BJ (cell line): ENCODE measurements at regions not wholly inside any gene's neighbourhood (a gene's known extent, or its start where the extent isn't known, plus 50 kb on each side); places are given as distances from the start of the nearest gene placed in this dataset.
"Not testable (repeated sequence)": the region's sequence is repeated elsewhere in the genome, so short reads cannot be mapped to it uniquely, and the experiment has no call there.

Experiments used
- CTCF ChIA-PET: fragments of 350-600 bp; formaldehyde crosslinking; extraction: SDS; loops from one replicate; lab custom pipeline; 2021; ENCODE audit warnings: antibody characterized with exemption, inconsistent platforms; lab: Yijun Ruan, JAX
- POLR2A ChIA-PET: fragments of 300-600 bp; sonication (Branson Sonifier 250); formaldehyde crosslinking; extraction: SDS; loops from one replicate; lab custom pipeline; 2021; ENCODE audit warnings: antibody characterized with exemption; lab: Charles Lee
- DNase-seq: peaks from one replicate; pipeline ENCODE4 v3.0.0-alpha.2; 2011; ENCODE audit warnings: low read depth
- H3K27me3 ChIP-seq: 2 replicates; pipeline ENCODE4 v1.6.0; 2011; ENCODE audit warnings: low read length; ENCODE audit not compliant: control insufficient read depth, insufficient read depth
- H3K36me3 ChIP-seq: 2 replicates; pipeline ENCODE4 v1.5.1; 2011; ENCODE audit warnings: low read length; ENCODE audit not compliant: control insufficient read depth, insufficient read depth
- H3K4me3 ChIP-seq: 2 replicates; pipeline ENCODE4 v1.5.1; 2011; ENCODE audit warnings: low read depth, mild to moderate bottlenecking, control low read depth, low read length
- CTCF ChIP-seq: IDR thresholded peaks from 2 replicates; pipeline ENCODE4 v1.5.1; 2011; ENCODE audit warnings: low read depth, mild to moderate bottlenecking, control low read depth, inconsistent platforms, low read length, moderate library complexity; ENCODE audit not compliant: insufficient read depth

GRCh38 chr4:18103876-18104605 lies 82.5 kb upstream of the LCORL start:
- ChIA-PET CTCF (no interaction called here), POLR2A (no interaction called here)
- Histone ChIP-seq H3K4me3 (no peak overlapping the region), H3K27me3 (no peaks in the 10 kb centered on the region), H3K36me3 (no peaks in the 10 kb centered on the region)
- DNase-seq: no peak
- TF ChIP-seq CTCF: no peak

- ChIA-PET POLR2A (no interaction called here), CTCF (interaction anchor here (0.6 to 0.9 kb wide), 2 partner anchors 17 to 136 kb away, joined by 3 to 4 read pairs; no protein-coding TSS in a partner anchor)
- no peaks in the 10 kb centered on the region for H3K36me3 ChIP-seq
- no peak for DNase-seq
- H3K4me3 ChIP-seq: no peak overlapping the region
- H3K27me3 ChIP-seq: no peaks in the 10 kb centered on the region
- TF ChIP-seq CTCF: no peak
These were observed 79.1 kb upstream of the LCORL start for GRCh38 chr4:18100657-18101056.

- H3K4me3 ChIP-seq, DNase-seq, H3K36me3 ChIP-seq, POLR2A ChIA-PET, H3K27me3 ChIP-seq, CTCF ChIA-PET: not testable (repeated sequence)
These were observed 68.9 kb upstream of the LCORL start for GRCh38 chr4:18090447-18090846.

- POLR2A ChIA-PET: no interaction called here
- DNase-seq: no peak
- Histone ChIP-seq H3K36me3 (no peaks in the 10 kb centered on the region), H3K4me3 (no peak overlapping the region), H3K27me3 (no peaks in the 10 kb centered on the region)
- no peak for TF ChIP-seq CTCF
- CTCF ChIA-PET: no interaction called here
These were observed 60.7 kb upstream of the LCORL start for GRCh38 chr4:18082236-18082635.

GRCh38 chr4:18081708-18082107 lies 60.2 kb upstream of the LCORL start:
- ChIA-PET CTCF (interaction anchor here (0.6 kb wide), 1 partner anchor 87 kb away, joined by 4 read pairs; no protein-coding TSS in a partner anchor), POLR2A (no interaction called here)
- H3K27me3 ChIP-seq: no peaks in the 10 kb centered on the region
- DNase-seq: no peak
- no peaks in the 10 kb centered on the region for H3K36me3 ChIP-seq
- no peak for TF ChIP-seq CTCF
- H3K4me3 ChIP-seq: no peak overlapping the region

- Histone ChIP-seq H3K4me3 (no peak overlapping the region), H3K36me3 (no peaks in the 10 kb centered on the region), H3K27me3 (no peaks in the 10 kb centered on the region)
- POLR2A ChIA-PET: no interaction called here
- DNase-seq: no peak
- CTCF ChIA-PET: no interaction called here
- TF ChIP-seq CTCF: no peak
These were observed 56.3 kb upstream of the LCORL start for GRCh38 chr4:18077808-18078207.
